Activated CD4-positive, alpha-beta T cell treated with anti-CD3 and anti-CD28 coated beads, Interleukin-2, amount 50 U/mL, for 4 hours (primary cell): ENCODE measurements at regions not wholly inside any gene's neighbourhood (a gene's known extent, or its start where the extent isn't known, plus 50 kb on each side); places are given as distances from the start of the nearest gene placed in this dataset.

Experiments
- DNase-seq, 2 experiments: peaks; one replicate each; pipeline ENCODE4 v3.0.0-alpha.2; 2020

DNA sequence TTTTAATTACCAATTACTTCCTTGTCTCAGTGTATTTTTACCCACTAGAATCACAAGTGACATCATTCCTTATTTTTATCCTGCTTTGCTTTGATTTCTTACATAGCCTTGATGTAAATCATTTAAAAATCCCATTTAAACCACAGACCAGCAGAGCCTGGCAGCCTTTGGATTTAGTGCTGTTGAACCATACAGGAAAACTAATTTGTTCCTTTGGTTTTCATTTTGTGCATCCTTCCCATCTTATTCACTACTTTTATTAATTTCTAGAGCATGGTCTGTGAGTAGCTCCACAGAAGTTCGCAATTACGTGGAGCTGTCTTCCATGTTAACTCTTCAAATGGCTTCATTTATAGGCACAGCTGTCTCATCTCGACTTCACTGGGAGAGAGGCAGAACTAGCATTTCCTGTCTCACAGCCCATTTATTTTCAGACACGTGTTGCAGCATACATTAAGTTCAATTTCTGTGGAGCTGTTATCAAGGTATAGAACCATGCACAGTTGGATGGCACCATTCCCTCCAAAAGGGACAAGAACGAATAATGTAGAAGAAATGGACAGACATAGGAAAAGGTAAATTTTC is 235.3 kb downstream of the MRPL39 start:
- no peak for DNase-seq

DNA sequence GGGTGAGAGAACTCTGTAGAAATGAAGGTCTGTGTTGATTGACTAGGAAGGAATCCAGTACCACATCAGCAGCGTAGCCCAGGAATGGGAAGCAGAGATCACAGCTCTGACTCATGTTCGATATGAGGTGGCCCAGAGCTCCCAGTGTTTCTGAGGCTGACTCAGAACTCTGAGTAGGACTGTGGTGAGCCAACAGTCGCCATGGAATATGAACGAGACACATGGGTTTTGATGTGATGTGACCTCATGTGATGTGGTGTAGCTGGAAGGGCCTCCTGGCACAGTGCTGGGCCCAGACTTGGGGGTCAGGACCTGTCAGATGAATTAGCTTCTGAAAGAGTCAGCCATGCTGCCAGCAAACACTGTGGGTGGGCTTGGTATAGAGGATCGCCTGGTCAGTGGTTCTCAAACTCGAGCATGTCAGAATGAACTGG is 237.0 kb downstream of the MRPL39 start:
- no peak for DNase-seq

DNA sequence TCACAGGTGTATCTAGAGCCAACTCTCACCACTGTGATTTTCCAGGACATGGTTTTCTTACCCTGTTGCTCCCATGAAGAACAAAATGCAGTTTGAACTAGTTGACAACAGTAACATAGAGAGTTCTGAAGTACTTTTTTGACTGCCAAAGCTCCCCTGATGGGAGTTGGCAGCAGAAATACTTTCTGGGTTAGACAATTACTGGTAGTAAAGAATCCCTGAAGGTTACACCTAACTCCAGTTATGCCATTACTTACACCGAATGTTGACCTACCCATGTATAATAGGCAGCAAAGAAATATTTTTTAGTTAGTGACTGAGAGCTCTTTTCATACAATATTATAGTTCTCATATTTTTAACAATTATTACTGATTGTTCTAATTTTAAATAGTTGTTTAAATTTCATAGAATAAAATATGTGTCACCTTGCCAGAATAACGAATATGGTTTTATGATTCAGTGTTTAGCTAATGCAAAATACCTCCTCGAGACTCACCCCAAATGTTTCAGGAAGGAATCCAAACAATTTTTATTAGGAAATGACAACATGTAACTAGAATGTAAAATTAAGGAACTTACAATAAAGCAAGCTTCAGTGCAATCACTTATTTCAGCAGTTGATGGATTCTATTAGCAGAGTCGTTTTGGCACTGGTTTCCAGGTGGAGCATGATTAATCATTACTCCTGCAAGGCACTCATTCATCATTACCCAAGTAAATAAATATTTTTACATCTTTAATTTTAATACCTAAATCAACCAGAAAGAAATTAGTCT is 237.6 kb downstream of the MRPL39 start:
- DNase-seq = no peak

DNA sequence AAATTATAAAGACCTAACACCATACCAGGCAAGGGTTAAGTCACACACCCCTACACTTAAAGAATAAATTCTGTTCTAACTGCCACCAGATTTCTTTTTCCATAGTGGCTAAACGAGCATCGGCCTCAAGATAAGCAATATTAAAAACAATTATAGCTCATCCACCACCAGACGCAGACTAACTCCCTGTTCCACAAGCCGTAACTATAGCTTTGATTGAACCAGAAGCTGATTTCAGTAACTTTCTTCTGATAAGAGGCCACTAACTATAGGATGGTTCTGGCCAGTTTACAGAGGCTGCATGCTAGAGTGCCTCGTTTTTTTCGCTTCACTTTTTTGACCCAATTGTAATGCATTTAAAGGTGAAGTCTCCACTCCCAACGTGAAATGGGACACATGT is 238.8 kb downstream of the MRPL39 start:
- DNase-seq = no peak

DNA sequence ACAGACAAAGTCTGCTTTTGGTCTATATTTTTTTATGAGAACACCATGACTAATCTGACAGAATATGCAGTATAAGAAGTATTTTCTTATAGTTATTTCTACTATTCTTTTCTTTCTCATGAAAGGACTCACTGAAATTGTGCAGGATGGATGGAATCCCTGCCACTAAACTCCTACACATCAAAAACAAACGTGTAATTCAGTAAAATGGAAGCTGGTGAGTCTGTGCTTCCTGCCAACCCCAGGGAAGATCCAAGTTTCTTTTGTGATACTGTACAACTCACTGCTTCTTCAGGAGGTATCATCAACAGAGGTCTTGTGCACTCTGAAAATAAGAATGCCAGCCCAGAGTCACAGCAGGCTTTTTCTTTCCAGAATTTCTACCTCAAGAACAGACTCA is 241.2 kb downstream of the MRPL39 start:
- DNase-seq = no peak

DNA sequence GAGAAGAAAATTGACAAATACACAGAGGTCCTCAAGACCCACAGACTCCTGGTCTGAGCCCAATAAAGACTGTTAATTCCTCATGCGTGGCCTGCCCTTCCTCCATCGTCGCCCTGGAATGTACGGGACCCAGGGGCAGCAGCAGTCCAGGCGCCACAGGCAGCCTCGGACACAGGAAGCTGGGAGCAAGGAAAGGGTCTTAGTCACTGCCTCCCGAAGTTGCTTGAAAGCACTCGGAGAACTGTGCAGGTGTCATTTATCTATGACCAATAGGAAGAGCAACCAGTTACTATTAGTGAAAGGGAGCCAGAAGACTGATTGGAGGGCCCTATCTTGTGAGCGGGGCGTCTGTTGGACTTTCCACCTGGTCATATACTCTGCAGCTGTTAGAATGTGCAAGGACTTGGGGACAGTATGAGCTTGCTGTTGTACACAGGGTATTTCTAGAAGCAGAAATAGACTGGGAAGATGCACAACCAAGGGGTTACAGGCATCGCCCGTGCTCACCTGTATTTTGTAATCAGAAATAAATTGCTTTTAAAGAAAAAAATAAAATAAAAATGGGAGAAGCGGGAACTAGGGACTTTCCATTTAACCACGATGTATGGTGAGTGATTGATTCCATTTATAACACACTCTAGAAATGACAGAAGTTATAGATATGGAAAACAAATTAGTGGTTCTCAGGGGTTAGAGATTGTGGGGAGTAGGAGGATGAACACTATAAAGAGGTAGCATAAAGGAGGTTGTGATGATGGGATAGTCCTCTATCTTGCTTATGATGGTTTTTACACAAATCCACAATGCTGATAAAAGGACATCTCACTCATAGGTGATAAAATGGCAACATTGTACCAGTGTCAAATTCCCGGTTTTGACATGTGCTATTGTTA is 244.7 kb downstream of the MRPL39 start:
- no peak for DNase-seq

DNA sequence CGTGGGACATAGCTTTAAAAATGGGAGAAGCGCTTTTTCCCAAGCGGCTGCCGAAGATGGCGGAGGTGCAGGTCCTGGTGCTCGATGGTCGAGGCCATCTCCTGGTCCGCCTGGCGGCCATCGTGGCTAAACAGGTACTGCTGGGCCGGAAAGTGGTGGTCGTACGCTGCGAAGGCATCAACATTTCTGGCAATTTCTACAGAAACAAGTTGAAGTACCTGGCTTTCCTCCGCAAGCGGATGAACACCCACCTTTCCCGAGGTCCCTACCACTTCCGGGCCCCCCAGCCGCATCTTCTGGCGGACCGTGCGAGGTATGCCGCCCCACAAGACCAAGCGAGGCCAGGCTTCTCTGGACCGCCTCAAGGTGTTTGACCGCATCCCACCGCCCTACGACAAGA is 245.5 kb downstream of the MRPL39 start:
- no peak for DNase-seq

DNA sequence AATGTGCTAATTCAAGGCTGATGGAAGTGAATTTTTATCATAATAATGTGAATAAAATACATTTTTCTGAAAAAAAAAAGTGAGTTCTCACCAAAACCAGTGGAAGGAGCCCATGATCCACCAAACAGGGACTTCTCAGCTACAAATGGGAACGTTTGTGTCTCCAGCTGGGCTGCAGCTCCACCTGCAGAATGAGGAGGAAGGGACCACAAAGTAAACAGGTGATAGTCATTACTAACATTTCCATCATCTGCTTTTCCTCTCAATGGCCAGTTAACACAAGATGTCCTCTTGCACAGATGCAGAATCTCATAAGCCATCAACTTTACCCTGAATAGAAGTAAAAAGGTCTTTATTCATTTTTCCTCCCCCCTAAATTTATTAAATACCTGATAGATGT is 246.2 kb downstream of the MRPL39 start:
- DNase-seq = no peak

DNA sequence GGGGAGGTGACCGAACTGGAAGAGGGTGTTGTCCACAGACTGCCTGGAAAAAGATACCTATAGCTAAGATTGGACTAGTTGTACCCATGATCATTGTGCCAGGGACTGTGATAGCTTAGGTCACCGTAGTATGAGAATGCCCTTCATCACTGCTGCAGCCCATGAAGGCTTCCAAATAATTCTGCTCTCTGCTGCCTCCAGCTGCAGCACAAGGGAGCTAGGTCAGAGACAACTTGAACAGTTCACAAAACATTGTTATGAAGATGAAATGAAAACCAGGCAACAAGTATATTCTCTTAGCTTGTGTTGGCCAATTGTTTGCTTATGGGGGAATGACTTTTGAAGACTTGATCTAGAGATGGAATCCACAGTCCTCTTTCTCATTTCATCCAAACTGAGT is 246.7 kb downstream of the MRPL39 start:
- DNase-seq = no peak

DNA sequence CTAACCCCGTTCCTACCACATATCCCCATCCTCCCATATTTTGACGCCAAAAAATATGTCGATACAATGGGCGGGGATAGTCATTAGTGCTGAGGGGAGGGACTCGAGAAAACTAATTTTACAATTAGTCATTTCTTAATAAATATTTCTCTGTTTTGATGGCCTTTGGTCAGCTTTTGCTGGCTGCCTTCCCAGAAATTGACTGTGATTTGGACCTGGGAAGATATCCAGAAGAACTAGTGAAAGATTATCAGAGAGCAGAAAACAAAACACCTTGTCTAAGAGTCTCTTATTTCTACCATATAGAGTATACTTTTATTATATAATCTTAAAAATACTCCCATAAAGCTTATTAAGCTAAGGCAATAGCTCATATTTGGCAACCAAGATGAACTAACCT is 247.6 kb downstream of the MRPL39 start:
- no peak for DNase-seq

DNA sequence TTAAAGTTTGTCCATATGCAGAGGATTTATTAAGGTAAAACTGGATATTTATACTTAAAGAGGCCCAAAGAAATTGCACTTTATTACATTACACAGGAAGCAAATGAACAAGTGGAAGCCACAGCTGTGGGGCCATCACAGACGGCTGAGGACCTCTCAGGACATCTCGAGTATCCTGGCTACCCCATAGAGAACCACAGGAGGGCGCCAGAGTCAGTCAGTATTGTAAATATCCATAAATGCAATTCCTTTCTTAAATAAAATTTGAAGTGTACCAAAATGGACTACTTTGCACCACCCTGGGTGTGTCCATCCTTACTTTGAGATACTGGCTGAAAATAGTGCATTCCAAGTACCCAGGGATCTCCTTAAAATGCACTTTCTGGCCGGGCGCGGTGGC is 257.2 kb downstream of the MRPL39 start:
- DNase-seq = no peak

DNA sequence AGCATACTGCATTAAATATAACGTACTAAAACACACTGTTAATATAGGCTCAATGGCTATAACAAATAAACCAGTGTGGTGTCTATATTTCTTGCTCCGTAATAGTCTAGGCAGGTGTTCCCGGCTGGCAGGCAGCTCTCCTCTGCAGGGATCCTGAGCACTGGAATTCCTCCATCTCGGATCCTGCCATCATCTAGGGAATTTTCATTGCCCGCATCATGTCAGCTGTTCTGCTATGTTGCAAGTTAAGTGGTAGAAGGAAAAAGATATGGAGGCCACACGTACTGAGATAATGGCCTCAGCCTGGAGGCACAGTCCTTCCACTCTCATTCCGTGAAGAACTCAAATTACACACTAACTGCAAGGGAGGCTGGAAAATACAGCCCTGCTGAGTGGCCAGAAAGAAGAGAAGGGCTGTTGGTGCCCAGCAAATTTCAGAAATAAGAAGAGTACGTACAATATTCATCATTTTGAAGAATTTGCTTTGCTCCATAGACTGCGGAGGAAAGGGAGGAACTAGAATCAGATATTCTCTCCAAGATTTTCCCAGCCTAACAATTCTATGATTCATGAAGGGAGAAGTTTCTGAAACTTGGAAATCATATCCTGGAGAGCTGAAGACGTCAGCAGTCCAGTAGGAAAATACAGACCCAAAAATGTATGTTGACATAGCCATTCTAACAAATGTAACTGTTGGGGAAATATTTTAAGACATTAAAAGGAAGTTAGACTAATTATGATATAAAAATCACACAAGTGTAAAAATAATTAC is 263.3 kb downstream of the MRPL39 start:
- no peak for DNase-seq

DNA sequence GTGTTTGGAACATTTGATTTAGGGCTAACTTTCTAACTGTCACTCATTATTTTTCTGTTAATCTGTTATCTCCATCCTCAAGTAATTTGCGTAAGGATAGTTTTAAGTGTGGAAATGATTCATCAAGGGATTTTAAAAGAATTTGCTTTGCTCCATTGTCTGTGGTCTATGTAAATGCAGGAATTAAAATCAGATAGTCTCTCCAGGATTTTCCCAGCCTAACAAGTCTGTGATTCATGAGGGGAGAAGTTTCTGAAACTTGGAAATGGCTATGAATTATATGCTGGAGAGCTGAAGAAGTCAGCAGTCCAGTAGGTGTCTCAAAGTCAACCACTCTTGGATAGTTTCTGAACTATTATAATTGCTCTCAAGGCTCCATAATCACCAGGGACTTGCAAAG is 264.5 kb downstream of the MRPL39 start:
- DNase-seq = no peak

DNA sequence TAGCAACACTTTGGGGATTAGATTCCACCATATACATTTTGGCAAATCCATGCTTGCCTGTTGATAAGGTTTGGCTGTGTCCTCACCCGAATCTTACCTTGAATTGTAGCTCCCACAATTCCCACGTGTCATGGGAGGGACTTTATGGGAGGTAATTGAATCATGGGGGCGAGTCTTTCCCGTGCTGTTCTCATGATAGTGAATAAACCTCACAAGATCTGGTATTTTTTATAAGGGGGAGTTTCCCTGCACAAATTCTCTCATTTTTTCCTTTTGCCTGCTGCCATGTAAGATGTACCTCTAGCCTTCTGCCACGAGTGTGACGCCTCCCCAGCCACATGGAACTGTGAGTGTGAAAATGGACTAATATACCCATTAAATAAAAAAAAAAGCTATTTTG is 265.3 kb downstream of the MRPL39 start:
- DNase-seq = no peak

DNA sequence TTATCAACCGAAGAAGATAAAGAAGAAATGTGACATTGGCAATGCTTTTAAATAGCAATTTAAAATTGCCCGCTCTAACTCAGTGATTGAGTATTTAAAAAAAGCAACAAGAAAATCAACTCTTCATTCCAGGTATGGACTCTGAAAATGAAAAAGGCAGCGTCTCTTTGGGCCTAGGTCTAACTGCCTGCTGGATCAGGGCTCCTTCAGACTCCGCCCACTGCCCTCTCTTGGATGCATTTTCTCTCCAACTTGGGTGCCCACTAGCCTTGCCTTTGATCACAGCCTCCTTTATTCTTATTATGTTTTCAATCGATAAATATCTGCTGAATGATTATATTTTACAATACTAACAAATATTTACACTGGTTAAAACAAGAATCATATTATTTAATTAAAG is 268.9 kb downstream of the MRPL39 start:
- no peak for DNase-seq

DNA sequence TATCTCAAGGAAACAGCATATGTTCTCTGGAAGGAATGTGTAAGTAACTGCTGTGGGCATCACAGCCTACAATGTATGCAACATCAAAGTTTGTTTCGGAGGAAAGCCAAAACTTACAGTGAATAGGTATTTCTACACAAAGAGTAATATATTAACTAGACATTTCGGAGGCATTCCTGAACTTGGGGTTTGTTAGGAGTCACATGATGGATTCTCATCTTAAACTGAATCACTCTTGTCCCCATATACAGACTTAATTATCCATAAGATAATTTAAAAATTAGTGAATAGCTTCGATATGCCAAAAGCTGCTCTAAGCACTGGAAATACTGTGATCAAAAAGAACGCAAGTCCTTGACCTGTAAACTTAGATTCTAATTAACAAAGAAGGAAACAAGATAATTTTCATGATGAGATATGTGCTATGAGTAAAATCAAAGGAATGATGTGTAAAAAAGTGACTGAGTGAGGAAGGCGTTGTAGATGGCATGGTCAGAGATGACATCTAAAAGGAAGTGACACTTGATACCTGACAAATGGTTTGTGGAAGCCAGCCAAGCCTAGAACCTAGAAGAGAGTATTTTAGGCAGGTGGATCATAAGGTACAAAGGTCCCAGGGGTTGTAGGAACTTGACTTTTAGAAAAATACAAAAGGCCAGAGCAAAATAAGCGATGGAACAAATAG is 273.1 kb downstream of the MRPL39 start:
- no peak for DNase-seq

DNA sequence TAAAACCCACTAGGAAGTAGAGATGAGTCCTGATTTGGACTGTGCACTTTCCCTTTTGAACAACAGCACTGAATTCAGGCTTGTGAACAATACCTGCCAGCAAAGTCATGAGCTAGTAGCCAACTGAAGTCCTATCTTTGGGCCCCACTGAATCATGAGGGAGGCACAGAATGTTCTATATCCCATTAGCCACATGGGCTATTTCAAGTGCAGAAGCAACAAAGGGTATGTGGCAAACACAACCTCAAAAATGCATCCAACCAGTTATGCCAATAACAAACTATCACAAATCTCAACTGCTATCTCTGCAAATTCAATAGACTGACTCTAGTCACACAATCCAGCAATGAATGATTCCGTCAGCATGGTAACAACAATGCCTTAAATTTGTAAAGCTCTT is 276.0 kb downstream of the MRPL39 start:
- DNase-seq = no peak

DNA sequence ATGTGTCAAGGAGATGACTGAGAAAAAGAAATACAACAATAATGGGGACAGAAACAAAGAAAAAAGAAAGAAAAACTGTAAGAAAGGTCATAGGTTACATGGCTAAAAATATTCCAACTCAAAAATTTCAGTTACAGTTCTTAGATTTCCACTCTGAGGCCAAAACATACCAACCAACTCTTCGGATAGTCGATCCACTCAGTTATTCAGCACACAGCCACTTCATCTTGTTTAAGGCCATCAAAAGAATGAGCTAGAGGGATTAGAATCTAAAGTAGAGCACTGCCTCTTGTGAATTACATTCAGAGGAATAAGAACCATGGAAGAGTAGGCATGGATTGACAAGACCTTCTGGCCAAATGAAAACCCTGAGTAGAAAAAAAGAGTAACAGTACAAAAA is 277.0 kb downstream of the MRPL39 start:
- no peak for DNase-seq

DNA sequence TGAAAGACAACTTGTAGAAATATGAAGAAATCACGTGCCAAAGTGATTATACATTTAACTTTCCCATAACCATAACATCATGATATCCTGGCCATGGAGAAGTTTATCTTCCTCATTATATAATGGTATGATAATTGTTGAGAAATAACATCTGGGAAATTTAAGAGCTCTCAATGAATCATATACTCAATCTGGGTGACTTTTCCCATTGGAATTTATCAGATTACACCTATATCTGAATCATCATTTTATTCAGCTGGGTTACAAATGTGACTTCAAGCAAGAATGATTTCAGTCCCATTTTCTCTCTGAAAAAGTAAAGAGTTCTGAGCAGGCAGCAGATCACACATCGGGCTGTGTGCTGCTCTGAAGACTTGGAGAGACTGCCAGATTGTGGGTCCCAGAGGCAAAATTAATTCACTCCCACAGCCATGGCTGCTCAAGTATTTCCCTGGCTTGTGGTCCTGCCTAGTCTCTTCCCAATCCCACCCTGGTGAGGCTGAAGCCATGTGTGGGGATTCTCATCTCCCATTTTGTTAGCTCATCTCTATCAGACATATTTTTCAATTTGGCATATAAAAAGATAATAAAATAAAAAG is 278.0 kb downstream of the MRPL39 start:
- DNase-seq = no peak

DNA sequence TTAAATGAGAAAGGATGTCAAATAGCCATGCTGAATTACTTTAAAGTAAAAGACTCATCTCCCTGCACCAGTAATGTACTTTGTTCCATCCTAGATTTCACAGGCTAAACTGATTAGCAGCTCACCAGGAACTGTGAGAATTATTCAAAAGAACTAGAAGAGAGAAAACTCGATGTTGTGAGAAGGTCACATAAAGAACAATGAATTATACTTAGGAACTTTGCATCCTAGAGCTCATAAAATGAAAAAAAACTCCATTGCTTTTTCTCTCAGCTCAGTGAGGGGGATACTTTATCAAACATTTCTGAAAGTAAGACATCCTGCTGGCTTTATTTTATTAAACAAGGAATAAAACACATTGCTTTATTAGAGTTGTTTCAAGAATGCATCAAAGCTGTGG is 278.5 kb downstream of the MRPL39 start:
- no peak for DNase-seq

DNA sequence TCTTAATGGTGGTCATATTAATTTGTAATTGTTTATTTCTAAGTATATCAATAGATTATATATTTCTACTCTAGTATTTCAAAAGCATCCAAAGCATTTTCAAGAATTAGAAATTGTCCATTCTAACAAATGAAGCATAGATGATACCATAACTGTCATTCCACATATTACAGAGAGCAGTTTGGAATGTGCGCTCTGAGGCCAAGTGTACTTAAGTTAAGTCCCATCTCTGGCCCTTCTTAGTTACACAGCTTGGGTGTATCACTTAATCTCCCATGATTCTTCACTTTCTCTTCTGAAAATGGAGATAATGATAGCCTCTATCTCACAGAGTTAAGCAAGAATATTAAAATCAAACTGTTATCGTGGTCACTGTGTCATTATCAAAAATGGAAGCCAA is 281.1 kb downstream of the MRPL39 start:
- no peak for DNase-seq

DNA sequence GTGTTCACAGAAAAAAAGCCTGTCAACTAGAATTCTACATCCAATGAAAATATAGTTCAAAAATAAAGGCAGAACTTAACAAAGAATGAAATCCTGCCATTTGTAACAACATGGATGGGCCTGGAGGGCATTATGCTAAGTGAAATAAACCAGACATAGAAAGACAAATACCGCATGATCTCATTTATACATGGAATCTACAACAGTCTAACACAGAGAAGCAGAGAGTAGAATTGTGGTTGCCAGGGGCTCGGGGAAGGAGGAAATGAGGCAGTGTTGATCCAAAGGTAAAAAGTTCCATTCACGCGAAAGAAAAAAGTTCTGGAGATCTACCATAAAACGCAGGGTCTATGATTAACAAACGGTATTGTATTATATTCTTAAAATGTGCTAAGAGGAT is 282.6 kb downstream of the MRPL39 start:
- DNase-seq = no peak
